GM06990 (cell line): ENCODE measurements at regions not wholly inside any gene's neighbourhood (a gene's known extent, or its start where the extent isn't known, plus 50 kb on each side); places are given as distances from the start of the nearest gene placed in this dataset.

Experiments used
- DNase-seq: peaks from one replicate; pipeline ENCODE4 v3.0.0-alpha.2; 2011; ENCODE audit not compliant: insufficient read length; ENCODE audit errors: extremely low read depth
- H3K27me3 ChIP-seq: replicated peaks from 2 replicates; pipeline ENCODE4 v1.6.0; 2011; ENCODE audit warnings: low read length; ENCODE audit not compliant: control insufficient read depth, insufficient read depth
- H3K36me3 ChIP-seq: 2 replicates; pipeline ENCODE4 v1.5.1; 2011; ENCODE audit warnings: low read length; ENCODE audit not compliant: control insufficient read depth, insufficient read depth
- H3K4me3 ChIP-seq: replicated peaks from 2 replicates; pipeline ENCODE4 v1.5.1; 2011; ENCODE audit warnings: low read depth, mild to moderate bottlenecking, control low read depth, low read length
- CTCF ChIP-seq: IDR thresholded peaks from 2 replicates; pipeline ENCODE4 v1.5.1; 2011; ENCODE audit warnings: low read length, control low read depth, mild to moderate bottlenecking, inconsistent platforms; ENCODE audit not compliant: insufficient read depth, poor library complexity, severe bottlenecking

- H3K36me3 ChIP-seq = no peaks in the 10 kb centered on the region
- H3K27me3 ChIP-seq = no peaks in the 10 kb centered on the region
- TF ChIP-seq CTCF = no peak
- DNase-seq = no peak
- H3K4me3 ChIP-seq = no peak overlapping the region
Measured at GRCh38 chr10:3931901-3932300, 146.9 kb upstream of the KLF6 start.

GRCh38 chr10:3931224-3931623, 146.2 kb upstream of the KLF6 start:
- no peak for DNase-seq
- Histone ChIP-seq H3K4me3 (no peak overlapping the region), H3K36me3 (no peaks in the 10 kb centered on the region), H3K27me3 (no peaks in the 10 kb centered on the region)
- TF ChIP-seq CTCF = no peak

- H3K4me3 ChIP-seq = no peak overlapping the region
- no peak for TF ChIP-seq CTCF
- no peaks in the 10 kb centered on the region for H3K27me3 ChIP-seq
- no peaks in the 10 kb centered on the region for H3K36me3 ChIP-seq
- no peak for DNase-seq
Measured at GRCh38 chr10:3928569-3928968, 143.6 kb upstream of the KLF6 start.

- no peaks in the 10 kb centered on the region for H3K36me3 ChIP-seq
- DNase-seq = no peak
- TF ChIP-seq CTCF = no peak
Measured at GRCh38 chr10:3928078-3928477, 143.1 kb upstream of the KLF6 start.

GRCh38 chr10:3926675-3927525, 141.9 kb upstream of the KLF6 start:
- TF ChIP-seq CTCF = no peak
- DNase-seq = no peak
- no peak overlapping the region for H3K4me3 ChIP-seq
- H3K27me3 ChIP-seq = no peaks in the 10 kb centered on the region
- H3K36me3 ChIP-seq = no peaks in the 10 kb centered on the region

More at GRCh38 chr10:3928078-3928477, 143.1 kb upstream of the KLF6 start:
- no peak overlapping the region for H3K4me3 ChIP-seq
- no peaks in the 10 kb centered on the region for H3K27me3 ChIP-seq

- Histone ChIP-seq H3K4me3 (no peak overlapping the region), H3K36me3 (no peaks in the 10 kb centered on the region), H3K27me3 (no peaks in the 10 kb centered on the region)
- DNase-seq = no peak
- no peak for TF ChIP-seq CTCF
Measured at GRCh38 chr10:3926258-3926657, 141.2 kb upstream of the KLF6 start.
